ENCODE measurements at regions not wholly inside any gene's neighbourhood (a gene's known extent, or its start where the extent isn't known, plus 50 kb on each side); places are given as distances from the start of the nearest gene placed in this dataset.
"Not testable (repeated sequence)": the region's sequence is repeated elsewhere in the genome, so short reads cannot be mapped to it uniquely, and the experiment has no call there.

DNA sequence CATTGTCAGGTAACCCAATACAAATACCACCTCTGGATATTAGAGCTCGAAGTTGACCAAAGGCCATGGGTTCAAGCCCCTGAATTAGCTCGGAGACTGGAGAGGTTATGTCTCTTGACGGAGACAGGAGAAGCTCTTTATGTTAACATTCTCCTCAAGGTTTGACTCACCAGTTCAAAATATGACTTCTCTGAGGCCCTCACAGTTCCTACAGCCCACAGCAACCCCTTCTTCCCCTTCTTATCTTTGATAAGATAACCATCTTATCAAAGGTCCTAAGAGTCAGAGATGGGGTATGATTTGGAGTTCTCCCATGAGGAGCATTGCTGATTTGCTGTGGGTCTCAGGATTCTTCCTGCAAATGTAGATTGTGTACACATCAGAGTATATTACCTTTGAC lies 246.6 kb downstream of the UBE2NL start:
- not testable (repeated sequence) for TF ChIP-seq CTCF (IDR thresholded peaks at IDR 0.05; ENCODE audit: poor library complexity, severe bottlenecking); EP300 (conservative IDR thresholded peaks at IDR 0.05; ENCODE audit: poor library complexity, severe bottlenecking); MXI1 (conservative IDR thresholded peaks at IDR 0.05; ENCODE audit: poor library complexity, severe bottlenecking); EZH2 (IDR thresholded peaks at IDR 0.05; ENCODE audit: borderline replicate concordance, insufficient read depth, low read length, poor library complexity, severe bottlenecking); POLR2AphosphoS5 (IDR thresholded peaks at IDR 0.05)

Data from neural cell (in vitro differentiated cells).